GM19351 (cell line): ENCODE measurements at regions not wholly inside any gene's neighbourhood (a gene's known extent, or its start where the extent isn't known, plus 50 kb on each side); places are given as distances from the start of the nearest gene placed in this dataset.
A peak's percentile ranks its signal among the peaks of the same experiment; 100 is the strongest.

Source experiments
- ATAC-seq: cut with Tn5 transposase; IDR thresholded peaks from one replicate; pipeline ENCODE4 v1.9.1; 2021; ENCODE audit warnings: mild to moderate bottlenecking, moderate library complexity; ENCODE audit not compliant: unreplicated experiment

DNA sequence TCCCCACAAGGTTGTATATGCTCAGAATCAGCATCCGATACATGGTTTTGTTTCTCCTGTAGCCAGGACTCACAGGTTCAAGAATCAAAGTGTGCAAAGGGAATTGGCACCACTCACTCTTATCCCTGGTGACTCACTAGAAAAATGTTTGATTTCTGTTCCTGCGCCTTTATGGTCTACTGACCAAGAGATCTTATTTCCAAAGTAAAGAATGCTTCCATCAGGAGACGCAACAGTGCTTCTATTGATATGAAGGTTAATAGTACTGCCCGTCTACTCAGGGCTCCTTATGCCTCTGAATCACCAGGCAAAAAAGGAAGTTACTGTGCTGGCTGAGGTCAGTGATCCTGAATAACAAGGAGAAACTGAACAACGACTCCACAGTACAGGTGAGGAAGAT lies 1392.0 kb upstream of the PRMT6 start:
- no peak for ATAC-seq

DNA sequence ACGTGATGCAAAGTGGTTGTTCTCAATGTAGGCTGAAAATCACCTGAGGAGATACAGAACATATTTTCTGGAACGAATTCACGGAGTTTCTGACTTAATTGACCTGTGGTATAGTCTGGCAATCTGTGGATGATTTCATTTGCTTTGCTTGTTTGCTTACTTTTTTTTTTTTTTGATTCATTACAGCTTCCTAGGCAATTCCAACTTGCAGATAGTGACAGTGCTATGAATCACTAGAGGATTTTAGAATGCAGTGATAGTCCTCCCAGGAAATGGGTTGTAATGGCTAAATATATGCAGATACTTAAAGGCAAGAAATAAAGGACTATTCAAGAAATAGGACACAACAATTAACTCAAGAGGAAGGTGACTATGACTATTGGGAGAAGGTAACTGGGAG lies 1378.1 kb upstream of the PRMT6 start:
- ATAC-seq: no peak

DNA sequence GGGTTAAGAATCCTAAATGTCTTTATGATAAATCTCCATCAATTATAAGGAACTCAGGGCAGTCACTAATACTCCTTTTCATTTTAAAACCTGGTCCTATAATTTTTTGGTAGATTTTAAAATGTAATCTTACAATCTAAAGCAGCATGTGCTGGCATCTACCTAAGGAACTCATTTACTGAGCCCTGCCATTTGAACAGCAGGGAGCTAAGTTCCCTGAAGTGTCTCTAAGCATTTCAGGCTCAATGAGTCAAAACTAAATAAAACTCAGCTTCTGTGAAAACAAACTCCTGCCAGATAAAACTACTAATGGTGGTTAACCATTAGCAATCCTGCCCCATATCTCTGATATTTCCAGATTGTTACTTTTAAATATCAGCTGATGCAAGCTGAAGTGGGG lies 1371.8 kb upstream of the PRMT6 start:
- ATAC-seq: no peak

DNA sequence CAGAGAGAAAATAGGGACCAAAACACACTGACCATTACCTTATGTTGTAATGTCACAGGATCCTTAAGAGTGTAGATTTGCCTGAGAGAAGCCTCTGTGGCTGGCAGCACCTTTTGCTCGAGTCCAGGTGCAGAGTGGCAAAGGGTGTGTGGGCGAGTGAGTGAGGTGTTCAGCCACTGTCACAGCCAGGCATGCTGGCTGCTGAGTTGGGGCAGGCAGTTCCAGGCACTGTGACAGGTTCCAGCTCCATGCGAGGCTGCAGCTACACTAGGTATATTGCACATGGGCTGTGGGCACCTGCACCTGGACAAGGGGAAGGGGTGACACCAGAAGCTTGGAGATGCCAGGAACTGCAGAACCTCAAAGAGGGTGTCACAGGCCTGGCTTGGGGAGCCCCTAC lies 1370.4 kb upstream of the PRMT6 start:
- ATAC-seq: no peak

DNA sequence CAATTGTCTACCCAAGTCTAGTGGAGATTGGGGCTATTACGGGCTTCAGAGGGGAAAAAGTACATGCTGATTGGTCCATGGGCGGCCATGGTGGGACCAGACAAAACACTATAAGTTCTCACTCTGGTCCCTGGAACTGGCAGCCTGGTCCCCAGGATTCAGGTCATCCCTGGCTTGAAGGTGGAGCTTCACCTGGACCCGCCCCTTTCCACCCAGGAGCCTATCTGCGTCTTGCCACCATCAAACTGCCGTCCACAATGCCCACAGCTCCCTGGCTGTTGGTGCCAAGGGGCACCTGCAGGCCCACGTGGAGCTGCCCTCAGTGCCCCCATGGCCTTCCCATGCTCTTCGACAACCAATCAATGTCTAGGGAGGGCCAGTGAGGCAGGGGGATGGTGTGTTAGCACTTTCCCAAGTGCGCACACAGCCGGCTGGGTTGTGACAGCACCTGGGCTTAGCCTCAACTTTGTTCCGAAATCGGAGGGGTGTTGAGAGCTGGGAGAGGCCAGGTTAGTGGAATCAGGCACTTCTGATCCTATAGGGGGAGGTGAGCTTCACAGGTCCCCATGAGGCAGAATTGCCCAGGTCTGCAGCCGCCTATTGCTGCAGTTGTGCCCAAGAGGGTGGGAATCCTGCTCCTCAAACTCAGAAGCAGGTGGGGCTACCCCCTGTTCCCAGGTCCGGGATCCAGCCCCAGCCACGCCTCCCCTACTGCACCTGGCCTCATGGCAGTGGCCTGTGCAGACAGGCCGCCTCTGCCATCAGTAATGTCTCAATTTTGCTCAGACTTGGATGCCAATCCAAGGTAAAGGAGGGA lies 1369.4 kb upstream of the PRMT6 start:
- no peak for ATAC-seq

DNA sequence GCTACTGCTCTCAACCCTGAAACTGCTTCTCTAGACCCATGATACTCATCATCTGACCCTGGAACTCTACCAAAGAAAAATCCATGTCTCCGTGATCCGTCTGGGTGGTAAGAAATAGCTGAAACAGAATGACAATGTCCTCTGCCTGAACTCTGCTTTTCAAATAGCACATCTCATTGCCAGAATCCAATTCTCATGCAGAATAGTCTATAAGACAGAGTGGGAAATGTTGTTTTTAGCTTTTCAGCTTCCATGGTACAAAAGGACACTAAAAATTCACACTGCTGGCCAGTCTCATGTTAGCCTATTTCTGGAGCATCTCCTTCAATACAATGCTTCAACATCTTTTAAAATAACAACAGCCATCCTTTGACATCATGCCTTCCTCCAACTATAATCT lies 1355.8 kb upstream of the PRMT6 start:
- ATAC-seq: no peak

DNA sequence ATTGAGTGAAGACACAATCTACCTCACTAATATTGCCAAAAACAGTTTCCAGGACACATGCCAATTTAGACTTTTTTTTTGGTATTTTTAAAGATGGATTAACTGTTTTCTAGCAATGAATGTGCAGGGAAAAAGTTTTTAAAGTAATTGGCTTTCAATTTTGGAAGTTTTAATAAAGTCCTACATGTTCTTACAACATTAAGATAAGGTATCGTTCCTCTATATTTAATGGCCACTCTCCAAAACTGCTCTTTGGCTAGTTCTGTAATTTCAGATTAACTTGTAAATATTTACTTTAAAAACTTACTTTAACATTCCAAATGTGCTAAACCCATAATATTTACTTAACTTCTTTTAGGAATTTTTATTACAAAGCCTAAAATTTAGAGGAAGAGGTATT lies 1332.2 kb upstream of the PRMT6 start:
- no peak for ATAC-seq

DNA sequence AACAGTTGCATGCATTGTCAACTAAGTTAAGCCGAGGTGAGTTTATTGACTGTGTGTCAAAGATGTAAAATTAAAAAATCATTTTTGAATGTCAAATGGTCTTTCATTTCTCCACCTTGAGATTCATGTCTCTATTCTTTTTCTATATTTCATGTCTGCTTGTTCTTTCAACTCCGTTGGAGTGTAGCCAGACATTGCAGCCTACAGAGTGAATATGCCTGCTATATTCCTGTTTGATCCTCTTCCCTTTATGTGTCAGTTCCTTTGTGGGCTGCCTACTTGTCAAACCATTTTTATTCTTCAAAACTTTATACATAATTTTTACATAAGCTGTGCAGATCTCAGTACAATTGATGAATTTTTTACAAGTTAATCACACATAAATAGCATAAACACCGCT lies 1325.8 kb upstream of the PRMT6 start:
- ATAC-seq: no peak

DNA sequence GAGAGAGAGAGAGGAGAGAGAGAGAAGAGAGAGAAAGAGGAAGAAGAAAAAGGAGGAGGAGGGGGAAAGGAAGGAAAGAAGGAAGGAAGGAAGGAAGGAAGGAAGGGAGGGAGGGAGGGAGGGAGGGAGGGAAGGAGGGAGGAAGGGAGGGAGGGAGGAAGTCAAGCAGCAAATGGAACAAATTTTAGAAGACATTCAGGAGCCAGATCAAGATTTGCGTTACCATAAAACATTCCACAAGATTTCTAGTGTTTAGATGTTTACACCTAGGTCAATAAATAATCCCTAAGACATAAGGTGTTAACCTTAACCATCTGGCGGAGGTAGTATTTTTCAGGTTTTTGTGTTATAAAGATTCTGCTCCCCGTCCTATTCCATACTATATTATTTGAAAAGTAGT lies 1320.1 kb upstream of the PRMT6 start:
- ATAC-seq: no peak

DNA sequence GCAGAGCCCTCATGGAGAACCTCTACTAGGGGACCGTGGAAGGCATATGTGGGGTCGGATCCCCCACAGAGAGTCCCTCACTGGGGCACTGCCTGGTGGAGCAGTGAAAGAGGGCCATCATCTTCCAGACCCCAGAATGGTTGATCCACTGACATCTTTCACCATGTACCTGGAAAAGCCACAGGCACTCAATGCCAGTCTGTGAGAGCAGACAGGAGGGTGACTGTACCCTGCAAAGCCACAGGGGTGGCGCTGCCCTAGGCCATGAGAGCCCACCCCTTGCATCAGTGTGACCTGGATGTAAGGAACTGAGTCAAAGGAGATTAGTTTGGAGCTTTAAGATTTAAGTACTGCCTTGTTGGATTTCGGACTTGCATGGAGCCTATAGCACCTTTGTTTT lies 1276.7 kb upstream of the PRMT6 start:
- ATAC-seq: no peak

DNA sequence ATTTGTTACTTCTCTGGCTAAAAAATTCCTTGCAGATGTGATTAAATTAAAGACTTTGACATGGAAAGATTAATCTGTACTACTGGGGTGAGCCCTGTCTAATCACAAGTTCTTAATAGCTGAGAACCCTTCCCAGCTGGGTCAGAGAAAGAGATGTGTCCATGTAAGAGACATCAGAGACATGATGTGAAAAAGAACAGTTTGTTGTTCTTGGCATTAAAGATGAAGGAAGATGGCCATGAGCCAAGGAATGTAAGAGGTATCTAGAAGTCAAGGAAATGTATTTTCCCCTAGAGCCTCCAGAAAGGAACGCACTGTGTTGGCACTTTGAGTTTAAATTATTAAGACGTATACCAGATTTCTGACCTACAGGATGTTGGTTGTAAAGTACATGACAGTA lies 1271.5 kb upstream of the PRMT6 start:
- ATAC-seq: no peak

DNA sequence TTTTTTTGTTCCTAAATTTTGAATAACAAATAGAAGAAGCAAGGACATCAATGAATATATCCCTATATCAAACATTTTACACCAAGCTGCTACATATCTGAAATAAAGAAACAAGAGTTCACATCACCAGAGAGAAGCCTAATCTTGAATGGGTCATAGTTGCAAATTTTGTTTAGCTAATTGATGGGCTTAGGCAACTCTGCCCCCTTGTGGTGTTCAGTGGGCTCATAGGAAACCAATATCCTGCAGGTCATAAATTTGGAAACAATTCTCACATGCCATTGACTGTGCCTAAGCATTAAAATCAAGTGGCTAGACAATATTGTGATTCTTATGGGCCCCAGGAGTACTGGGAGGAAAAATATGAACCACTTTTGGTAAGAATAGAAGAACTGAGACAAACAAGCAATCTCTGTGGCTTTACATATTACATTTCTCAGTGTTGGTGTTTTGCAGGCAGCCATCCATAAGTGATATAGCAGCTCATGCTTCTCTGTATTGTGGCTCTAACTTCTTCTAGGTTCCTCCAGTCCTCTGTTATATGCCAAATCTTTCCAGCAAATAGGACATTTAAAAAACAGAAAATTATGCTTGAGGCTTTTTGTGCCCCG lies 1262.8 kb upstream of the PRMT6 start:
- peak; percentile 71 for ATAC-seq

DNA sequence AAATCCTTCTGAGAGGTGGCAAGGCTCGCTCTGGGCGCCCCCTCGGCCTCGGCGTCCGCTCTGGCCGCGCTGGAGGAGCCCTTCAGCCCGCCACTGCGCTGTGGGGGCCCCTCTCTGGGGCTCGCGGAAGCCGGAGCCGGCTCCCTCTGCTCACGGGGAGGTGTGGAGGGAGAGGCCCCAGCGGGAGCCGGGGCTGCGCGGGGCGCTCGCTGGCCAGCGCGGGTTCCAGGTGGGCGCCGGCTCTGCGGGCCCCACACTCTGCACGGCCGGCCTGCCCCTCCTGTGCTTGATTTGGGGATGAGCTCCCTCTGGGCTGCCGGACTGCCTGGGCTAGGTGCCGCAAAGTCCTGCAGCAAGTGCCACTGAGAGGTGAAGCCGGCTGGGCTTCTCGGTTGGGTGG lies 1260.7 kb upstream of the PRMT6 start:
- no peak for ATAC-seq

DNA sequence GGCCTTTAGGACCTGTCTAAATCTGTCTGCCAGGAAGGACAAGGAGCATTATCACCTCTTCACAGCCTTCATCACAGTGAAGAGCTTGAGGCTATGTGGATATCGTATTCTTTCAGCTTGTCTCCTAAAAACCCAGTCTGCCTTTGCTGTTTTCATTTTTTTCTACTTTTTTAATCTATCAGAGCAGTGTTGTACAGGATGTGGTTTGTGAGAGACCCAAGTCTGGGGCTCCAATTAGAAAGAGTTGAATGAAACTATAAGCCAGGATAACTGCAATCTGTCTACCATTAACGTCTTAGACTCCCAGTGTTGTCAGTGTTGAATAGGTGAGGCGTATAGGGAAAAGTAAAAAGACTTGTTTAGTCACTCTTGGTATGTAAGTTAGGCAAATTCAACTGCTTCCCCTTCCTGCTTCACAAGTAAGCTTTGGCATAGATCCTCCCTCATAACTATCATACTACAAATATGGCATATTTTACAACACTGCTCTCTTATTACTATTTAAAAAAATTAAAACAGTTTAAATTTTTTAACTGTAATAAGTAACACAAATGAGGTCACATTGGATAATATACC lies 1225.8 kb upstream of the PRMT6 start:
- ATAC-seq: no peak

DNA sequence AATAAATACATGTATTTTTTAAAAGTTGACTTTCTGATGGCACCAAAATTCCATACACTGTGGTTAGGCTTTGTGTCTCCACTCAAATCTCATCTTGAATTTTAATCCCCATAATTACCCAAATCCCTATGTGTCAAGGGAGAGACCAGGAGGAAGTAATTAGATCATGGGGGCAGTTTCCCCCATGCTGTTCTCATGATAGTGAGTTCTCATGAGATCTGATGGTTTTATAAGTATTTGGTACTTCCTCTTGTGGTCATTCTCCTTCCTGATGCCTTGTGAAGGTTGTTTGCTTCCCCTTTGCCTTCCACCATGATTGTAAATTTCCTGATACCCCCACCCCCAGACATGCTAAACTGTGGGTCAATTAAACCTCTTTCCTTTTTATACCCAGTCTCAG lies 1218.4 kb upstream of the PRMT6 start:
- no peak for ATAC-seq

DNA sequence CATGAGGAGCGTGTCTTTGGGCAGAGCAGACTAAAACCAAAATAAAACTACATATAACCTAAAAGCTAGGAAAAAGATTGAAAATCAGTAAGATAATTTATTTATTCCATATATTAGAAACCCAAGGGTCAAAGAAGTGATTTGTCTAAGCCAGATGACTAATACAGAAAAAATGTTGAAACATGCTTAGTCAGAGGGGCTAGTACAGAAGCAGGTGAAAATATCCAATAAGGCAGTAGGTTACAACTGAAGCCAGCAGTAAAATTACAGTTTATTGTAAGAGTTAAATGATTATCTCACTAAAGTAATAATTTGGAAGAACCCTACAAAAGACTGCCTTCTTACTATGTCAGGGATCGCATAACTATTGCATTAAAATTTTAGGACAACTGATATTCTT lies 1190.9 kb upstream of the PRMT6 start:
- no peak for ATAC-seq

DNA sequence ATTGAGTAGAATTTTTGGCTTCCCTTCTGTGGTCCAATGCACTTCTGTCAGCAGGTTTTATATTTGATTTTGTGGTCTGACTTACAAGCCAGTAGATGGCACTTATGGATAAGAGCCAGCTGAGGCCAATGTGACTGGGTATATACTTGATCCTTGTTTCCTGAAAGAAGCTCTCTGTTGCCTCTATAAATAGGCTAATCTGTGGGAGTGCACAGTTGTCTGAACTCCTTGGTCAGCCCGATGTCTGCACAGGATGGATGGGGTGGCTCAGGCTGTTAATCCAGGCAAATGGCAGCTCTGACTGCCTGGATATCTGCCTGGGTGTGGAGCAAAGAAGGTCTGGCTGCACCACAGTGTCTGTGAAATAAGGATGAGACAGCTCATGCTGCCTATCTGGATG lies 1183.7 kb upstream of the PRMT6 start:
- no peak for ATAC-seq

DNA sequence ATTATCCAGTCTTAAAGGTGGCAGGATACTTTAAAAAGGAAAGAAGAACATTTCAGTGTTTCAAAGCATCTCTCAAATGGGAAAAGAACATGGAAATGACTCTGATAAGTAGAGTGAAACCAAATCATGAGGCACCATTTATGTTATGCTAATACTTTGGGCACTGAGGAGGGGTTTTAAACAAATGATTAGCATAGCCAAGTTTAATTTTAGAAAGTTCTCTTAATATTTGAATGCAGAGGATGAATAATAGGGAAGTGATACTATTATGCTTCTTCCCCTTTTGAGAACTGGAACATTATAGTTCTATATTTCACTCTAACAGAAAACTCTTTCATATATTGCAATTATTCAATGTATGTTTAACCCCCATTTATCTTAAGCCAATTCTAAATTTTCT lies 1181.9 kb upstream of the PRMT6 start:
- peak; percentile 89 for ATAC-seq

DNA sequence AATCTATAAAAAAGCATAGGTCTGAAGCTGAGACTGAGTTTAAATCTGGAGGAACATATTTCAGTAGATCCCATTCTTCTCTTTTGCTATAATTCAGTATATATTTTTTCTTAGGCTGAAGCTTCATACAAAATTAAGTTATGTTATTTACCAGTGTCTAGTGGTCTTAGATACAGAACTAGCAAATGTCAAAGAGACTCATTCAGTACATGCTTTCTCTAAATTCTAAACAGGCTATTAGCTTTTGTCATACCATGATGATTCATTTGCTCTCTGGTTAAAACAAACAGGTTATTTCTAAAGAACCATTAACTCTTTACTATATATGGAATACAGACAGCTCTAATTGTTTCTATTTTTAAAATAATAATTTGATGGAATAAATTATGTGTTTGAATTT lies 1170.2 kb upstream of the PRMT6 start:
- no peak for ATAC-seq

DNA sequence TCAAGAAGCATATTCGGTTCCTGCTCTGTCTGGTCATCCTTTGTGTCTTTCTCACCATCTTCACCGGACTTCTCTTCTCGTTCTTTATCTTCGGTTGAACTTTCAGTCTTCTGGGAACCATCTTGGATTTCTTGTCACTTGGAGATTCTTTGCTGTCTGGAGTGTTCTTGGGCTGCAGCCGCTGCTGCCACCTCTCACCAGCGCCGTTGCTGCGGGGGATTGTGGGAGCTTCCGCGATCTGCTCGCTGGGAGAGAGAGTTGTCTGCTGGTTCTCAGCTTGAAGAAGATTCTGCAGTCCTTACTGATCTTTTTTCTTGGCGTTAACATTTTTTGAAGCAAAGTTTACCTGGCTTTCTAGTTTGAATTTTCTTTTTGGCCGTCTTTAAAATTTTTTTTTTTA lies 1165.2 kb upstream of the PRMT6 start:
- no peak for ATAC-seq

DNA sequence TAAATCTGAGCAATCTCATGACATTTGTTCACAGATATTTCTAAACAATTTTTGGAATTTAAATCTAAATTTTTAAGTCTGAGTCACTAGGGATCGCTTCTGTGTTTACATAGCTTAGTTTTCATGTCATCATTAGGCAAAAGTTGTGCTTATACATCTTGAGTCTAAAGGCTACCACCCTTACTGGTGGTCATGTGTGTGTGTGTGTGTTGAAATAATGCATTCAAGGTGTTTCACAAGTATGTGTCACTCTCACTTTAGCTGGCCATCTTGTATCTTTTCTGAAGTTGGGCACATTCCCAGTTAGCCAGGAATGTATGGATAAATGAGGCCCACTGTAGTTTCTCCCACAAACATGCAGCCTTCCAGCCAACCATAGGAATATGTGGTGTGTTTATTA lies 1162.5 kb upstream of the PRMT6 start:
- no peak for ATAC-seq

DNA sequence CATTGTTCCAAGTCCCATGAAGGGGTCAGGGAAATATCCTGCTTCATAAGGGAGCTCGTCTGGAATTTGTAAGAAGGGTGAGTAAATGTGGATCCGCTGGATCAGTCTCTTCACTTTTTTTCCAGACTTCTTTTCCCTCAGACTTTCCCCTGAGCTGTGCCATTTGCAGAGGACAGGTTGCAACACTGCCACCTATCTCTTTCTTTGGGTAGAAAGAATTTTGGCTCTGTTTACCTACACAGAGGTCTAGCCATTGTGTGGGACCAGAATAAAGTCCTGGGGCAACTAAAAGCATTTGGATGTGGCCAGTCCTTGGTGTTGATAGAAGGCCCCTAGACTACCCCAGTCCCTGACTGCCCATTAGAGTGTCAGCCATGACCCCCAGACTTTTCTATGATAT lies 1146.7 kb upstream of the PRMT6 start:
- ATAC-seq: no peak

DNA sequence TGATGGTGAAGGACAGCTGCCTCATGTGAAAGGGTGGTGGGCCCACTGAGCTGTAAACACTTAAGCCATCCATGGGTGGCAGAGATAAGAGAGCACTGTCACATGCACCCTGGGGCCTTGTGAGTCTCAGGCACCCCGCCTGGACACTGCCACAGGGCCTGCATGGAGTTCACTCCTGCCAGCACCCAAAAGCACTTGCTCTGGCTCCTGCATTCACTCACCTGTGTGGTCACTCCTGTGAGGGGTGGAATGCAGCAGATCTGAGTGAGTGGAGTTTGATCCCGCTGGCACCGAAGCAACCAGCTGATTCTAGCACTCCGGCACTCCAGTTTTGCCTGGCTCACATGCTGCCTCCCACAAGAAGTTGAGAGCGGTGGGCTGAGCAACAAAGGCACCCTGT lies 1142.1 kb upstream of the PRMT6 start:
- ATAC-seq: no peak
